CD8-positive, alpha-beta memory T cell (primary cell): ENCODE measurements at regions not wholly inside any gene's neighbourhood (a gene's known extent, or its start where the extent isn't known, plus 50 kb on each side); places are given as distances from the start of the nearest gene placed in this dataset.

Source experiments
- CTCF ChIA-PET: fragments of 350-600 bp; sonication (Branson Sonifier 250); formaldehyde crosslinking; loops from one replicate; lab custom pipeline; 2021; ENCODE audit warnings: antibody characterized with exemption; lab: Charles Lee
- POLR2A ChIA-PET: fragments of 350-600 bp; sonication (Branson Sonifier 250); formaldehyde crosslinking; loops from one replicate; lab custom pipeline; 2021; ENCODE audit warnings: antibody characterized with exemption; lab: Charles Lee
- DNase-seq, 5 donors: peaks; one replicate each; pipeline versions ENCODE4 v3.0.0 to v3.0.0-alpha.2; 2020 to 2022; ENCODE audit warnings: mixed read lengths in 1 of 5
- H3K27ac ChIP-seq: one replicate; pipeline ENCODE4 v1.7.0; 2013; ENCODE audit warnings: low read depth, mild to moderate bottlenecking, low read length, moderate library complexity
- H3K27me3 ChIP-seq: 2 replicates; pipeline ENCODE4 v1.7.0; 2013; ENCODE audit warnings: low read length, mild to moderate bottlenecking; ENCODE audit not compliant: insufficient read depth, poor library complexity, severe bottlenecking
- H3K36me3 ChIP-seq: 2 replicates; pipeline ENCODE4 v1.7.0; 2013; ENCODE audit warnings: mild to moderate bottlenecking, low read length, moderate library complexity; ENCODE audit not compliant: insufficient read depth
- H3K4me1 ChIP-seq: 2 replicates; pipeline ENCODE4 v1.7.0; 2013; ENCODE audit warnings: mild to moderate bottlenecking, low read length, moderate library complexity; ENCODE audit not compliant: insufficient read depth
- H3K4me3 ChIP-seq: 2 replicates; pipeline ENCODE4 v1.7.0; 2013; ENCODE audit warnings: mild to moderate bottlenecking, low read length
- H3K9me3 ChIP-seq: 2 replicates; pipeline ENCODE4 v1.7.0; 2013; ENCODE audit warnings: mild to moderate bottlenecking, low read length
- H3K27ac Mint-ChIP-seq, 8 donors: one replicate each; pipeline ENCODE4 v1.8.0; 2020 to 2021; ENCODE audit warnings: mixed read lengths in 8 of 8, mild to moderate bottlenecking in 6 of 8, inconsistent platforms in 3 of 8, moderate library complexity in 3 of 8
- H3K27me3 Mint-ChIP-seq, 2 donors: one replicate each; pipeline ENCODE4 v1.8.0; 2020 to 2021; ENCODE audit warnings: mixed read lengths in 2 of 2, mild to moderate bottlenecking in 1 of 2, moderate library complexity in 1 of 2
- H3K36me3 Mint-ChIP-seq, 3 donors: one replicate each; pipeline ENCODE4 v1.8.0; 2020 to 2021; ENCODE audit warnings: mixed read lengths in 3 of 3, inconsistent platforms in 1 of 3, mild to moderate bottlenecking in 1 of 3
- H3K4me1 Mint-ChIP-seq, 3 donors: one replicate each; pipeline ENCODE4 v1.8.0; 2020 to 2021; ENCODE audit warnings: mixed read lengths in 3 of 3, inconsistent platforms in 1 of 3, mild to moderate bottlenecking in 1 of 3
- H3K4me3 Mint-ChIP-seq, 7 donors: one replicate each; pipeline ENCODE4 v1.8.0; 2020 to 2021; ENCODE audit warnings: mixed read lengths in 7 of 7, mild to moderate bottlenecking in 6 of 7, moderate library complexity in 4 of 7, inconsistent platforms in 2 of 7
- H3K9me3 Mint-ChIP-seq, 5 donors: one replicate each; pipeline ENCODE4 v1.8.0; 2020 to 2022; ENCODE audit warnings: mixed read lengths in 5 of 5, mild to moderate bottlenecking in 3 of 5, moderate library complexity in 2 of 5, inconsistent platforms in 1 of 5

DNA sequence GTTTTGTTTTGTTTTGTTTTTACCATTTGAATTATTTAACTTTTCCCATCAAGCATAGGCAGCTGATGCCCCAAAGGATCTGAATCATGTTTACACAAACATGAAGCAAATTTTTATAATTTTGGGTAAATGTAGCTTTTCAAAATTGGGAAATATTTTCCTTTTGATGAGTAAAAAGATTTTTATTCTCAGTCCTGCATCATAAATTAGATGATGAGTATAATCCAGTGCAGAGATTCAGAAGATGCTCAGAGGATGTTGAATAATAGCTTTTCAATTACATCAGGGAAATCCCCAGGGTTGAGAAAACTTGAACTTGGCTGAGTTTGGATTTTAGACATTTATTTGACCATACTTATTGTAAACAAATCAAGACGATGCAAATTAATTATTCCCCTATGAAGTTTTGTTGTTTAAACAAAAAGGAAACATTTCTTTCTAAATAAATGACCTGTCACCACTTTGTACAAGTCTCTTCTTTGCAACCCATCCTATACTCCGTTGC lies 121.7 kb downstream of the FAM204A start:
- H3K4me3 ChIP-seq, result no peak overlapping the region
- H3K4me1 ChIP-seq, result no peaks in the 10 kb centered on the region
- Mint-ChIP-seq H3K4me3 (no peak overlapping the region), H3K27me3 (peaks cover 3 to 23% of the 10 kb centered on the region in 2 donors), H3K9me3 (peaks cover 0 to 11% (median 4%) of the 10 kb centered on the region in 5 donors), H3K36me3 (no peaks in the 10 kb centered on the region), H3K4me1 (no peaks in the 10 kb centered on the region), H3K27ac (no peak overlapping the region)
- ChIA-PET CTCF (no interaction called here), POLR2A (no interaction called here)
- DNase-seq, result no peak
- H3K27me3 ChIP-seq, result no peaks in the 10 kb centered on the region
- H3K9me3 ChIP-seq, result no peaks in the 10 kb centered on the region
- no peaks in the 10 kb centered on the region for H3K36me3 ChIP-seq
- no peak overlapping the region for H3K27ac ChIP-seq

DNA sequence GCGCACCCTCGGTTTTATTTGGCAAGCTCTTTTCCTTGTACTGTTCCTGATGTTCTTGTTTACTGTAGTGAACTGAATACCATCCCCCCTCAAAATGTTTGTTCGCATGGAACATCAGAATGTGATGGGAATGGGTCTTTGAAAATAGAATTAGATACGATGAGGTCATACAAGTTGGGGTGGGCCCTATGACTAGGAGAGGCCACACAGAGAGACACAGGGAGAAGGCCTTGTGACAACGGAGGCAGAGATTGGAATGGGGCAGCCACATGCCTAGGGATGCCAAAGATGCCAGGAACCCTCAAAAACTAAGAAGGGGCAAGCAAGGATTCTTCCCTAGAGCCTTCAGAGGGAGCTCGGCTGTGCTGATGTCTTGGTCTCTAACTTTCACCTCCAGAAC lies 123.6 kb downstream of the FAM204A start:
- no peaks in the 10 kb centered on the region for H3K9me3 ChIP-seq
- ChIA-PET POLR2A (no interaction called here), CTCF (no interaction called here)
- Mint-ChIP-seq H3K27me3 (peaks cover 3 to 20% of the 10 kb centered on the region in 2 donors), H3K27ac (no peak overlapping the region), H3K4me3 (no peak overlapping the region), H3K36me3 (no peaks in the 10 kb centered on the region), H3K4me1 (no peaks in the 10 kb centered on the region), H3K9me3 (no peaks in the 10 kb centered on the region)
- no peak overlapping the region for H3K27ac ChIP-seq
- H3K4me1 ChIP-seq, result no peaks in the 10 kb centered on the region
- DNase-seq, result no peak
- H3K36me3 ChIP-seq, result no peaks in the 10 kb centered on the region
- H3K4me3 ChIP-seq, result no peak overlapping the region
- no peaks in the 10 kb centered on the region for H3K27me3 ChIP-seq

DNA sequence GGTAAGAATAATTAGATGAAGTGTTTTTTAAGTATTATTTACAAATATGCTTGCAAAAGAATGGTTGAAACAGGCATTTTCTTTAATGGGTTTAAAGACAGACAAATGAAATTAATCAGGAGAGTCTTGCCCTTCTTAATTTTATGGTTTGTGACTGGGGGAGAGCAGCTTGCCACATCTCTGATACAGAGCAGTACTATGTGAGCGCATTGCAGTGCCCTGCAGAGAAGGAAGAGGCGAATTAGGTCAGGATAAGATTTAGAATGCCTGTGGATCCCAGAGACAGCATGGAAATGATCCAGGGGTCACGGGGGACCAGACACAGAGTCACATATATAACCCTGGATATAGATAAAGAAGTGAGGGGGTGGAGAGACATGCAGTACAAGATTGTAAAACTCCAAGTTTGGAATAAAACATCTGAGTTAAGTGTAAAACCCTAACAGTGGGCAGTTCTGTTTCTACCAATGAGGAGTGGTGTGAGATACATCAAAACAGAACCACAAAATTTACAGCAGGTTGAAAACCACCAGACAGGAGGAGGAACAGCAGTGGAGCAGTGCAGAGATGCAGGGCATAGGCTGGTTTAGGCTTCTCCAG lies 125.5 kb downstream of the FAM204A start:
- H3K36me3 ChIP-seq, result no peaks in the 10 kb centered on the region
- no peak overlapping the region for H3K4me3 ChIP-seq
- Mint-ChIP-seq H3K36me3 (no peaks in the 10 kb centered on the region), H3K27ac (no peak overlapping the region), H3K4me1 (no peaks in the 10 kb centered on the region), H3K4me3 (no peak overlapping the region), H3K9me3 (no peaks in the 10 kb centered on the region), H3K27me3 (peaks cover 3 to 23% of the 10 kb centered on the region in 2 donors)
- H3K4me1 ChIP-seq, result no peaks in the 10 kb centered on the region
- POLR2A ChIA-PET, result no interaction called here
- CTCF ChIA-PET, result no interaction called here
- no peaks in the 10 kb centered on the region for H3K27me3 ChIP-seq
- H3K27ac ChIP-seq, result no peak overlapping the region
- H3K9me3 ChIP-seq, result no peaks in the 10 kb centered on the region
- no peak for DNase-seq

DNA sequence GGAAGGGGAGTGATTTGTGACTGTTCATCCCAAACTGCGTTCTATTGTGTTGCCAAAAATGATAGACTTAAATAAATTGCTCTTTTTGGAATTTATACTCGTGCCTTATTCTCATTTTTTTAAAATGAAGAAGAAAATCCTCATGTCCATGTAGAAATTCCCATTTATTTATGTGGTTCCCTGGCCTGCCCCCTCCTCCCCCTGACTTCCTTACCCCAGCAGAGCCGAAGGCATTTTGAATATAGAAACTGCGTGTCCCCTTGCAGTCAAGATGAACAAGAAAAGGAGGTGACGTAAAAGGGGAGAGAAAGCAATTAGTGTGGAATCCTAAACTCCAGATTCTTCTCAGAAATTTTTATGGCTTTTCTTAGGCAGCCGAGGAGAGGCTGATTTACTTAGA lies 126.1 kb downstream of the FAM204A start:
- DNase-seq, result no peak
- Mint-ChIP-seq H3K4me3 (no peak overlapping the region), H3K4me1 (no peaks in the 10 kb centered on the region), H3K27ac (no peak overlapping the region), H3K36me3 (no peaks in the 10 kb centered on the region), H3K27me3 (peaks cover 3 to 23% of the 10 kb centered on the region in 2 donors), H3K9me3 (no peaks in the 10 kb centered on the region)
- Histone ChIP-seq H3K4me3 (no peak overlapping the region), H3K36me3 (no peaks in the 10 kb centered on the region), H3K4me1 (no peaks in the 10 kb centered on the region), H3K27me3 (no peaks in the 10 kb centered on the region), H3K27ac (no peak overlapping the region), H3K9me3 (no peaks in the 10 kb centered on the region)
- ChIA-PET CTCF (no interaction called here), POLR2A (no interaction called here)

DNA sequence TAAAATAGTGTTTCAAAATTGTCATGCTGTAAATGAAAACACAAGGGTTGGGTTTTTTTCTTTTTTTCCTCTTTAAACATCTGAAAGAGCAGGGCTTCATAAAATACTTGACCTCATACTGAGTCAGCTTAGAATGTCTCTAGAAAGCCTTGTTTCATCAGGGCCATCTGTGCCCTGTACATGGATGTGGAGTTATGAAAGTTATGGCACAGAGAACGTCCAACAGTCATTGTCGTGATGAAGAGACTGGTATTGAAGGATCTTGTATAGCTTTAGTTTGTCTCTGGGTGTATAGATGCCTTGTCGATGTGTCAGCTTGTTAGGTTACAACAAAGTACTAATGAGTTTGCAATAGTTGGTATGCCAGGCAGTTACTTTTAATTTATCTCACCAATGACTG lies 127.3 kb downstream of the FAM204A start:
- Histone ChIP-seq H3K36me3 (no peaks in the 10 kb centered on the region), H3K4me3 (no peak overlapping the region), H3K9me3 (no peaks in the 10 kb centered on the region), H3K27ac (no peak overlapping the region), H3K27me3 (no peaks in the 10 kb centered on the region), H3K4me1 (no peaks in the 10 kb centered on the region)
- ChIA-PET POLR2A (no interaction called here), CTCF (no interaction called here)
- Mint-ChIP-seq H3K27ac (no peak overlapping the region), H3K36me3 (no peaks in the 10 kb centered on the region), H3K9me3 (no peaks in the 10 kb centered on the region), H3K27me3 (peaks cover 3 to 28% of the 10 kb centered on the region in 2 donors), H3K4me3 (no peak overlapping the region), H3K4me1 (no peaks in the 10 kb centered on the region)
- DNase-seq, result no peak

DNA sequence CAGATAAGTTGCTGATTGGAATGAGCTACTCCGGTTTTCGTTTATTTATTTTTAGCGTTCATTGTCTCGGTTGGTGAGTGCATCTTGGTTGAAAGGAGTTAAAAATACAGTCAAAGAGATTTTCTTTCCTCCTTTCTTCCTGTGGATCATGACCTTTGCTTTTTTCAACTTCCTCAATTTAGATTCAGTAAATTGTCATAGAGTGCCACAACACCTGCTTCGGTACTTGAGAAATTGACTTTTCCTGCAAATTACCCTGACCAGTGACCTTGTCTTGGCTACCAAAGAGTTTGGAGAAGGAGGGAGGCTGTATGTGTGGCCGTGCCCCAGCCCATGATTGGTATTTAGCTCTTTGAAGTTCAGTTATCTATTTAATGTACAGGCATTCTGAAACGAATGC lies 128.7 kb downstream of the FAM204A start:
- Mint-ChIP-seq H3K4me3 (no peak overlapping the region), H3K9me3 (no peaks in the 10 kb centered on the region), H3K27me3 (peaks cover 0 to 32% of the 10 kb centered on the region in 2 donors), H3K27ac (no peak overlapping the region), H3K36me3 (no peaks in the 10 kb centered on the region), H3K4me1 (no peaks in the 10 kb centered on the region)
- H3K27ac ChIP-seq, result no peak overlapping the region
- H3K4me1 ChIP-seq, result no peaks in the 10 kb centered on the region
- no peaks in the 10 kb centered on the region for H3K9me3 ChIP-seq
- H3K36me3 ChIP-seq, result no peaks in the 10 kb centered on the region
- no peak overlapping the region for H3K4me3 ChIP-seq
- DNase-seq, result no peak
- H3K27me3 ChIP-seq, result no peaks in the 10 kb centered on the region
- POLR2A ChIA-PET, result no interaction called here
- CTCF ChIA-PET, result no interaction called here

DNA sequence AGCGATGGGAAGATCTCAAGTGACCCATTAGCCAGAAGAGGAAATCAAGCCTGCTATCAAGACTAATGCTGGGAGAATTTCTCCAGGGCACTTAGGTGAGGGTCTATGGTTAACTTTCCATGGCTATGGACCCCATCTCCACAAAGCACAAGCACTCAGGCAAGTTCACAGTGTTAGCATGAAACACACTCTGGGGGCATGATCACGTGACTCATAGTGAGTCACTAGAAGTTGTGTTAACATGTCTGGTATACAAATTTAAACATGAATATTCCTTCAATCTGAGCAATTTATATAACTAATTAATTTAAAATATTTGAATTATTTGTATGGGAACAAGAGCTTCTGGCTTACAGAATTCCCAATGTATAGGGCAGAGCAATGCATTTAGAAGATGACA lies 131.8 kb downstream of the FAM204A start:
- Mint-ChIP-seq H3K27ac (no peak overlapping the region), H3K27me3 (peaks cover 4 to 27% of the 10 kb centered on the region in 2 donors), H3K9me3 (no peaks in the 10 kb centered on the region), H3K36me3 (no peaks in the 10 kb centered on the region), H3K4me3 (no peak overlapping the region), H3K4me1 (no peaks in the 10 kb centered on the region)
- Histone ChIP-seq H3K36me3 (no peaks in the 10 kb centered on the region), H3K4me1 (no peaks in the 10 kb centered on the region), H3K9me3 (no peaks in the 10 kb centered on the region), H3K27ac (no peak overlapping the region), H3K27me3 (no peaks in the 10 kb centered on the region), H3K4me3 (no peak overlapping the region)
- CTCF ChIA-PET, result no interaction called here
- POLR2A ChIA-PET, result no interaction called here
- DNase-seq, result no peak

DNA sequence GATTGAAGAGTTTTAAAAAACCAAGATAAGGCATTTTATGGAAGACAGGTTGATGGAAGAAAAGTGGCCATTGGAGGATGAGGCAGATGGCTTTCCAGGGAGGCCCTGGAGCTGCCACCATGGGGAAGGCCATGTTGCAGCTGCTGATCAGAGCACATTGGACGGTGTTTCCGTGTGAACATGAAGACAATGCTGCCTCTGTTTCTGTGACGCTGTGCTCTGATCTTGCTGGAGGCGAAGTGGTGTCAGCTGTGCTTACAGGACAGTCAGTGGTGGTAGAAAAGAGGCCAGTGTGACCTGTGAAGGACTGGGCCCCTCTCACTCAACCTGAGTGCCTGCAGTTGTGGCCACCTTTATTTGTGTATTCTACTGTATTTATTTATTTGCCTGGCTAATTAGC lies 132.9 kb downstream of the FAM204A start:
- Mint-ChIP-seq H3K27me3 (peaks cover 7 to 38% of the 10 kb centered on the region in 2 donors), H3K36me3 (no peaks in the 10 kb centered on the region), H3K4me1 (no peaks in the 10 kb centered on the region), H3K9me3 (no peaks in the 10 kb centered on the region), H3K4me3 (no peak overlapping the region), H3K27ac (no peak overlapping the region)
- H3K36me3 ChIP-seq, result no peaks in the 10 kb centered on the region
- H3K9me3 ChIP-seq, result no peaks in the 10 kb centered on the region
- ChIA-PET CTCF (no interaction called here), POLR2A (no interaction called here)
- H3K27me3 ChIP-seq, result no peaks in the 10 kb centered on the region
- no peak overlapping the region for H3K27ac ChIP-seq
- DNase-seq, result no peak
- H3K4me1 ChIP-seq, result no peaks in the 10 kb centered on the region
- no peak overlapping the region for H3K4me3 ChIP-seq
